Smooth muscle cell (in vitro differentiated cells): ENCODE measurements at regions not wholly inside any gene's neighbourhood (a gene's known extent, or its start where the extent isn't known, plus 50 kb on each side); places are given as distances from the start of the nearest gene placed in this dataset.

Experiments used
- DNase-seq: peaks from one replicate; lab custom pipeline; 2025; ENCODE audit not compliant: unreplicated experiment; lab: John Stamatoyannopoulos, UW
- H2AFZ ChIP-seq: fragments of 200-600 bp; sonication (generic); 2 replicates; pipeline ENCODE4 v1.6.0; 2016; ENCODE audit warnings: antibody characterized with exemption, low read depth, mild to moderate bottlenecking
- H3F3A ChIP-seq: fragments of 200-600 bp; sonication (generic); 2 replicates; pipeline ENCODE4 v1.6.0; 2017; ENCODE audit warnings: antibody characterized with exemption, low read depth
- H3K27ac ChIP-seq: fragments of 200-600 bp; sonication (generic); 2 replicates; pipeline ENCODE4 v1.5.1; 2016; ENCODE audit warnings: low read depth, mild to moderate bottlenecking
- H3K27me3 ChIP-seq: fragments of 200-600 bp; sonication (generic); 2 replicates; pipeline ENCODE4 v1.6.1; 2016; ENCODE audit warnings: low read depth, mild to moderate bottlenecking
- H3K36me3 ChIP-seq: fragments of 200-600 bp; sonication (generic); 2 replicates; pipeline ENCODE4 v1.5.1; 2016; ENCODE audit warnings: low read depth
- H3K4me1 ChIP-seq: fragments of 200-600 bp; sonication (generic); 2 replicates; pipeline ENCODE4 v1.5.1; 2016; ENCODE audit warnings: low read depth
- H3K4me2 ChIP-seq: fragments of 200-600 bp; sonication (generic); 2 replicates; pipeline ENCODE4 v1.6.0; 2016; ENCODE audit warnings: mild to moderate bottlenecking
- H3K4me3 ChIP-seq: fragments of 200-600 bp; sonication (generic); 2 replicates; pipeline ENCODE4 v1.5.1; 2016; ENCODE audit warnings: mild to moderate bottlenecking
- H3K79me2 ChIP-seq: fragments of 200-600 bp; sonication (generic); 2 replicates; pipeline ENCODE4 v1.6.0; 2016; ENCODE audit warnings: low read depth, mild to moderate bottlenecking
- H3K9ac ChIP-seq: fragments of 200-600 bp; sonication (generic); 2 replicates; pipeline ENCODE4 v1.6.0; 2016; ENCODE audit warnings: low read depth
- H3K9me3 ChIP-seq: fragments of 200-600 bp; sonication (generic); replicated peaks from 2 replicates; pipeline ENCODE4 v1.5.1; 2016; ENCODE audit warnings: low read depth
- H4K20me1 ChIP-seq: fragments of 200-600 bp; sonication (generic); 2 replicates; pipeline ENCODE4 v1.6.0; 2016; ENCODE audit warnings: low read depth
- CTCF ChIP-seq: fragments of 200-600 bp; sonication (generic); IDR thresholded peaks from 2 replicates; pipeline ENCODE4 v1.5.1; 2017; ENCODE audit warnings: borderline replicate concordance, mild to moderate bottlenecking, antibody characterized with exemption; ENCODE audit not compliant: insufficient read depth, poor library complexity, severe bottlenecking
- WGBS: methylation state at CpG from one replicate; pipeline ENCODE4 v1.1.7; 2016; ENCODE audit warnings: low lambda C conversion rate; 5-methylcytosine and 5-hydroxymethylcytosine counted together

DNA sequence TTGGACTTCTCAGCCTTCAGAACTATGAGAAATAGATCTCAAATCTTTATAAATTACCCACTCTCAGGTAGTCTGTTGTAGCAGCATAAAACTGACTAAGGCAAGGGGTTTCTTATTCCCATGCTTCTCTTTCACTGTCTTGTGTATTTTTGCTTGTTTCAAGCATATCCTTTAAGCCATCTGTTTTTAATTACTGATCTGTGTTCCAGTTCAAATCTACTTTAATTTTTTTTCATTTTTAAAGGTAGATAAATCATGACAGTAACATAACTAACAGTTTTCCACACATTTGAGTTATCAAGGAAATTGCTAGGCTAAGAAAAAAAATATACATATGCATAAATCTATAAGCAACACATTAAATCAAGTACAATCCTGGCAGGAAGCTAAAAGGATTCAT, 317.9 kb upstream of the TNP1 start:
- Histone ChIP-seq H3K36me3 (no peaks in the 10 kb centered on the region), H4K20me1 (no peaks in the 10 kb centered on the region), H3K27me3 (no peaks in the 10 kb centered on the region), H3F3A (no peaks in the 10 kb centered on the region), H2AFZ (no peak overlapping the region), H3K4me1 (no peaks in the 10 kb centered on the region), H3K9me3 (no peaks in the 10 kb centered on the region), H3K4me2 (no peak overlapping the region), H3K9ac (no peak overlapping the region), H3K27ac (no peak overlapping the region), H3K79me2 (no peaks in the 10 kb centered on the region), H3K4me3 (no peak overlapping the region)
- no peak for TF ChIP-seq CTCF
- no peak for DNase-seq

- no peak overlapping the region for H3K9ac ChIP-seq
- no peak overlapping the region for H3K4me3 ChIP-seq
- H3K79me2 ChIP-seq: no peaks in the 10 kb centered on the region
- no peaks in the 10 kb centered on the region for H3K27me3 ChIP-seq
- no peak for TF ChIP-seq CTCF
- no peak overlapping the region for H3K4me2 ChIP-seq
- peaks cover 6% of the 10 kb centered on the region for H3F3A ChIP-seq
- H3K9me3 ChIP-seq: no peaks in the 10 kb centered on the region
- no peak overlapping the region for H2AFZ ChIP-seq
- H3K36me3 ChIP-seq: no peaks in the 10 kb centered on the region
- DNase-seq: no peak
- H3K27ac ChIP-seq: no peak overlapping the region
- H3K4me1 ChIP-seq: no peaks in the 10 kb centered on the region
- no peaks in the 10 kb centered on the region for H4K20me1 ChIP-seq
These were observed 312.0 kb upstream of the TNP1 start for GRCh38 chr2:217171874-217172273.

- H3K9me3 ChIP-seq: no peaks in the 10 kb centered on the region
- no peaks in the 10 kb centered on the region for H4K20me1 ChIP-seq
- H3K27me3 ChIP-seq: no peaks in the 10 kb centered on the region
- no peak for DNase-seq
- H3K27ac ChIP-seq: peak overlapping the region; percentile 7
- no peak overlapping the region for H3K4me3 ChIP-seq
- H3K9ac ChIP-seq: no peak overlapping the region
- H2AFZ ChIP-seq: no peak overlapping the region
- WGBS: 17% methylated on average over 1 of the region's 1 CpG
- peaks cover 9% of the 10 kb centered on the region for H3F3A ChIP-seq
- H3K4me1 ChIP-seq: no peaks in the 10 kb centered on the region
- H3K4me2 ChIP-seq: no peak overlapping the region
- no peaks in the 10 kb centered on the region for H3K36me3 ChIP-seq
- H3K79me2 ChIP-seq: no peaks in the 10 kb centered on the region
- TF ChIP-seq CTCF: no peak
These were observed 308.6 kb upstream of the TNP1 start for GRCh38 chr2:217168496-217168895.

DNA sequence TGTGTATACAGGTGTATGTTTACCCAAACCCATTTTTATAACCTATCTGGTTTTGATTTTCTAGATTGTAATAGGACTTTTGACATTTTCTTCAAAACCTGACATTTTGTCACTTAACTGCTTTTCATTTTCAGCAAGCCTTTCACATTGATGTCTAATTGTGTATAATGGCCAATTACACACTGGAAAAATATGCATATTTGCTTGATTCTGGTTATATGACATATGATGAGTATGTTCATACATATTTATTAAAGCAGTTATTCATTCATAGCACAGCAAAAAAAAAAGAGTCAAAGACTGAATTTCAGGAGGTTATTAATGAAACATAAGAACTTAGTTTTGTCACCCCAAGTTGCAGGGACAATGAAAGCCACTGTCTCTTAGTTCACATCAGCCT, 307.7 kb upstream of the TNP1 start:
- Histone ChIP-seq H3K9me3 (no peaks in the 10 kb centered on the region), H3K27me3 (no peaks in the 10 kb centered on the region), H3K4me3 (no peak overlapping the region), H4K20me1 (no peaks in the 10 kb centered on the region), H3K4me1 (peaks cover 10% of the 10 kb centered on the region), H2AFZ (no peak overlapping the region), H3K36me3 (no peaks in the 10 kb centered on the region), H3K9ac (no peak overlapping the region), H3K4me2 (no peak overlapping the region), H3K27ac (no peak overlapping the region), H3F3A (peaks cover 11% of the 10 kb centered on the region), H3K79me2 (no peaks in the 10 kb centered on the region)
- no peak for TF ChIP-seq CTCF
- no peak for DNase-seq
